NCI-H1092 treated with DMSO at 0.1 percent for 48 hours (cell line): ENCODE measurements at regions not wholly inside any gene's neighbourhood (a gene's known extent, or its start where the extent isn't known, plus 50 kb on each side); places are given as distances from the start of the nearest gene placed in this dataset.

Source experiments
- DNase-seq: peaks from one replicate; lab custom pipeline; 2025; lab: John Stamatoyannopoulos, UW

DNA sequence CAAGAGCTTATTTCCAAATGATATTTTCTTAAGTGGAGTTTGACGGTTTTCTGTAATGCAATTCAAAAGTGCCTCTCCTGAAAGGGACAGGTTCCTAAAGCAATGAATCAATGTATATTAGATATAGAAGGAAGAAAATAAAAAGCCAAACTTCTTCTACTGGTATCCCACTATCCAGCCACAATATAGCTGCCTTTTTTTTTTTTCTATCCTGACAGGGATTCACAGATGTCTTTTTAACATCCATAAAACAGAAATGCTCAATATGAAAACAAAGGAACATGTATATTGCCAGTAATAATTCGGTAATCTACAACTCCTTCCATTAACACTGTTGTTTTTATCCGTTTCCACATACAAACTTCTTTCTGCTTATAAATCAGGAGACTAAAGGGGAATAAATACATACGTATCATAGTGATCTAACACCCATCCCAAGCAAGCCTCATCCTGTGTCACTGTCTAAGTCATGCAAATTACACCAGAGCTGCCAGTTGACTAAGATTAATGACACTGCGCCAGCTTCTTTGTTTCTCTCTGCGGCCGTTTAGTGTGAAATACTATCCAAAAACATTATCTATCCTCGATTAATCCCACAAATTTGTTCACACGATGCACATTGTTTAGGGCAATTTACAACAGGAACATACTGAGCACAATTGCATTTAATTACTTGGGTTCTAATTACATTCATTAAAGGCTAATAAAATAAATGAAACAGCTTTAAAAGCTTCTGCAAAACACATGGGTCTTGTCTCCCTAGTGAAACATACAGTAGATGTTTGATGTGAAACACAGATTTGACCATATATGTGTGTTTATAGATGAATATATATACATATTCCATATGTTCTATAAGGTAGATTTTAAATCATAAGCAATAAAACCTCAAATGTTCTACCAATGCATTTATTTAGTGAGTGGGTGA lies 51.9 kb upstream of the CDIN1 start:
- no peak for DNase-seq

DNA sequence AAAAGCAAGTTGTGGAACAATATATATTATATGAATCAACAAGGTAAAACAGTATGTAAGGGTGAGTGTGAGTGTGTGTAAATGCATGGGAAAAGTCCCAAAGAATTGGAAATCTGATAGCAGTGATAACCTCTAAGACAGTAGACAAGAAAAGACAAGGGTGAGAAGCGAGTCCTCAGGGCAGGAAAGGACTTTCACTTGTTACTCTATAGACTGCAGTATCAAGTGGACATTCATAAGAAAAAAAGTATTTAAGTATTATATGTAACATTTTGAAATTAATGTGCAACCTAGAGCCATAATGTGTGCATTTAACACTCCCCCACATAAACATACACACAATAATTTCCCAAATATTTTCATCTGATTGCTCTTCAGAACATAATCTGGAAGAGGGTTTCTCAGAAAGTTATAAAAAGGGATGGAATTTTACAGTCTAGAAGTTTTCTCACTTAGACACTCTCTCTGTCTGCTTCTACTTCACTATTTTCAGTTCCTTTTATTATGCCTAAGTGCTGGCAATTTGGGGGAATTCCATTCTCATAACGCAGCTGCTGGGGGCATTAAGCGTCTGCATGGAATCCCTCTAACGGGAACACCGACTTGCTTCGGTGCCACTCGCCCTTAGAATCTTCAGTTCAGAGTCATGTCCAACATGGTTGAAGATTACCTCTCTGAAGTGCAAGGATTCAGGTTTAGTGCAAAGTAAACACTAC lies 50.0 kb upstream of the CDIN1 start:
- DNase-seq = no peak
